ENCODE measurements at regions not wholly inside any gene's neighbourhood (a gene's known extent, or its start where the extent isn't known, plus 50 kb on each side); places are given as distances from the start of the nearest gene placed in this dataset.

- no peak for DNase-seq (ENCODE audit: low spot score)
Observed at GRCh38 chr2:2765176-2765800, 434.2 kb upstream of the MYT1L start.

- DNase-seq (ENCODE audit: low spot score): no peak
Observed at GRCh38 chr2:2764739-2765138, 433.7 kb upstream of the MYT1L start.

GRCh38 chr2:2764001-2764355, 432.9 kb upstream of the MYT1L start:
- DNase-seq (ENCODE audit: low spot score): no peak

- DNase-seq (ENCODE audit: low spot score): no peak
Observed at GRCh38 chr2:2763351-2764000, 432.4 kb upstream of the MYT1L start.

GRCh38 chr2:2762913-2763312, 431.8 kb upstream of the MYT1L start:
- DNase-seq (ENCODE audit: low spot score): no peak

- no peak for DNase-seq (ENCODE audit: low spot score)
Observed at GRCh38 chr2:2762166-2762908, 431.3 kb upstream of the MYT1L start.

- DNase-seq (ENCODE audit: low spot score): no peak
Observed at GRCh38 chr2:2758793-2759367, 427.8 kb upstream of the MYT1L start.

- DNase-seq (ENCODE audit: low spot score): no peak
Observed at GRCh38 chr2:2757764-2758163, 426.7 kb upstream of the MYT1L start.

GRCh38 chr2:2756886-2757285, 425.8 kb upstream of the MYT1L start:
- no peak for DNase-seq (ENCODE audit: low spot score)

- DNase-seq (ENCODE audit: low spot score): no peak
Observed at GRCh38 chr2:2755990-2756389, 424.9 kb upstream of the MYT1L start.

- no peak for DNase-seq (ENCODE audit: low spot score)
Observed at GRCh38 chr2:2754940-2755339, 423.9 kb upstream of the MYT1L start.

GRCh38 chr2:2751715-2752315, 420.7 kb upstream of the MYT1L start:
- DNase-seq (ENCODE audit: low spot score): no peak

- DNase-seq (ENCODE audit: low spot score): no peak
Observed at GRCh38 chr2:2750867-2751714, 420.0 kb upstream of the MYT1L start.

GRCh38 chr2:2749206-2749598, 418.1 kb upstream of the MYT1L start:
- no peak for DNase-seq (ENCODE audit: low spot score)

- DNase-seq (ENCODE audit: low spot score): no peak
Observed at GRCh38 chr2:2748399-2749205, 417.5 kb upstream of the MYT1L start.

GRCh38 chr2:2747797-2748301, 416.8 kb upstream of the MYT1L start:
- DNase-seq (ENCODE audit: low spot score): no peak

GRCh38 chr2:2746731-2747130, 415.7 kb upstream of the MYT1L start:
- DNase-seq (ENCODE audit: low spot score): no peak

GRCh38 chr2:2744958-2745715, 414.1 kb upstream of the MYT1L start:
- no peak for DNase-seq (ENCODE audit: low spot score)

- no peak for DNase-seq (ENCODE audit: low spot score)
Observed at GRCh38 chr2:2744107-2744506, 413.0 kb upstream of the MYT1L start.

- DNase-seq (ENCODE audit: low spot score): no peak
Observed at GRCh38 chr2:2743164-2743571, 412.1 kb upstream of the MYT1L start.

Measured in AG20443 (cell line).